GM19025 (cell line): ENCODE measurements at regions not wholly inside any gene's neighbourhood (a gene's known extent, or its start where the extent isn't known, plus 50 kb on each side); places are given as distances from the start of the nearest gene placed in this dataset.

Experiments used
- ATAC-seq: cut with Tn5 transposase; IDR thresholded peaks from one replicate; pipeline ENCODE4 v1.9.1; 2021; ENCODE audit warnings: mild to moderate bottlenecking, low read depth, moderate library complexity; ENCODE audit not compliant: unreplicated experiment

GRCh38 chr18:73869182-73869581 is 278.5 kb downstream of the FBXO15 start:
- no peak for ATAC-seq

GRCh38 chr18:73861771-73862170 is 285.9 kb downstream of the FBXO15 start:
- no peak for ATAC-seq

GRCh38 chr18:73859837-73860397 is 287.7 kb downstream of the FBXO15 start:
- no peak for ATAC-seq

GRCh38 chr18:73852789-73853549 is 294.7 kb downstream of the FBXO15 start:
- no peak for ATAC-seq

GRCh38 chr18:73850782-73851181 is 296.9 kb downstream of the FBXO15 start:
- ATAC-seq, result no peak

GRCh38 chr18:73848656-73849055 is 299.0 kb downstream of the FBXO15 start:
- ATAC-seq, result no peak

GRCh38 chr18:73843455-73843854 is 304.2 kb downstream of the FBXO15 start:
- ATAC-seq, result no peak

- no peak for ATAC-seq
These were observed 304.7 kb downstream of the FBXO15 start for GRCh38 chr18:73842795-73843394.

GRCh38 chr18:73841661-73842060 is 306.0 kb downstream of the FBXO15 start:
- ATAC-seq, result no peak

- no peak for ATAC-seq
These were observed 307.2 kb downstream of the FBXO15 start for GRCh38 chr18:73840319-73840945.

- no peak for ATAC-seq
These were observed 308.2 kb downstream of the FBXO15 start for GRCh38 chr18:73839441-73839840.

GRCh38 chr18:73838107-73838506 is 309.5 kb downstream of the FBXO15 start:
- no peak for ATAC-seq

GRCh38 chr18:73835656-73836364 is 311.8 kb downstream of the FBXO15 start:
- no peak for ATAC-seq

GRCh38 chr18:73835039-73835438 is 312.6 kb downstream of the FBXO15 start:
- ATAC-seq, result no peak

GRCh38 chr18:73831688-73832087 is 315.9 kb downstream of the FBXO15 start:
- ATAC-seq, result no peak

GRCh38 chr18:73829146-73829545 is 318.5 kb downstream of the FBXO15 start:
- no peak for ATAC-seq

GRCh38 chr18:73827801-73828200 is 319.8 kb downstream of the FBXO15 start:
- ATAC-seq, result no peak

GRCh38 chr18:73826098-73826497 is 321.5 kb downstream of the FBXO15 start:
- no peak for ATAC-seq

GRCh38 chr18:73824671-73825070 is 323.0 kb downstream of the FBXO15 start:
- ATAC-seq, result no peak

GRCh38 chr18:73812423-73812822 is 335.2 kb downstream of the FBXO15 start:
- no peak for ATAC-seq
